ENCODE measurements at regions not wholly inside any gene's neighbourhood (a gene's known extent, or its start where the extent isn't known, plus 50 kb on each side); places are given as distances from the start of the nearest gene placed in this dataset.

DNA sequence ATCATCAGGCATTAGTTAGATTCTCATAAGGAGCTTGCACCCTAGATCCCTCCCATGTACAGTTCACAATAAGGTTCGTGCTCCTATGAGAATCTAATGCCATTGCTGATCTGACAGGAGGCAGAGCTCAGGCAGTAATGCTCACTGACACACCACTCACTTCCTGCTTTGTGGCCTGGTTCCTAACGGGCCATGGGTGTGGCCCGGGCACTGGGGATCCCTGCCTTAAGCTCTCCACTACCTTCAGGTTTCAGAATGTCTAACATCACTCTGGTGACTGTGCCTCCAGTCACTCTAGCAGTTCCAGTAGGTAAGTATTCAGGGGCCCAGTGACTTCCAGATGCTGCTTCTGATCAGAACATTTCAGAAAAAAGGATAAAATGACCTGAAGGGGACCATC lies 152.4 kb downstream of the LRRC70 start:
- no peaks in the 10 kb centered on the region for H3K9me3 ChIP-seq (replicated peaks in 1 of 3)
- H3K4me1 ChIP-seq (replicated peaks in 1 of 2) = no peaks in the 10 kb centered on the region
- H3K4me3 ChIP-seq = no peak overlapping the region
- TF ChIP-seq, protein P1, sequence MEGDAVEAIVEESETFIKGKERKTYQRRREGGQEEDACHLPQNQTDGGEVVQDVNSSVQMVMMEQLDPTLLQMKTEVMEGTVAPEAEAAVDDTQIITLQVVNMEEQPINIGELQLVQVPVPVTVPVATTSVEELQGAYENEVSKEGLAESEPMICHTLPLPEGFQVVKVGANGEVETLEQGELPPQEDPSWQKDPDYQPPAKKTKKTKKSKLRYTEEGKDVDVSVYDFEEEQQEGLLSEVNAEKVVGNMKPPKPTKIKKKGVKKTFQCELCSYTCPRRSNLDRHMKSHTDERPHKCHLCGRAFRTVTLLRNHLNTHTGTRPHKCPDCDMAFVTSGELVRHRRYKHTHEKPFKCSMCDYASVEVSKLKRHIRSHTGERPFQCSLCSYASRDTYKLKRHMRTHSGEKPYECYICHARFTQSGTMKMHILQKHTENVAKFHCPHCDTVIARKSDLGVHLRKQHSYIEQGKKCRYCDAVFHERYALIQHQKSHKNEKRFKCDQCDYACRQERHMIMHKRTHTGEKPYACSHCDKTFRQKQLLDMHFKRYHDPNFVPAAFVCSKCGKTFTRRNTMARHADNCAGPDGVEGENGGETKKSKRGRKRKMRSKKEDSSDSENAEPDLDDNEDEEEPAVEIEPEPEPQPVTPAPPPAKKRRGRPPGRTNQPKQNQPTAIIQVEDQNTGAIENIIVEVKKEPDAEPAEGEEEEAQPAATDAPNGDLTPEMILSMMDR (IDR thresholded peaks at IDR 0.05) = no peak
- no peak for TF ChIP-seq POLR2A (IDR thresholded peaks at IDR 0.05)
- DNase-seq = no peak
- H3K36me3 ChIP-seq (replicated peaks in 1 of 2) = no peaks in the 10 kb centered on the region
- no peak overlapping the region for H3K27ac ChIP-seq
- intact Hi-C loops (cut with DNase I) = no loop called here
- WGBS, 4 donors = 60 to 78% (median 67%) methylated on average over 1 to 3 of the region's 3 CpGs
- H3K27me3 ChIP-seq = no peaks in the 10 kb centered on the region

GRCh38 chr5:62729675-62730074 lies 151.1 kb downstream of the LRRC70 start:
- no peaks in the 10 kb centered on the region for H3K4me1 ChIP-seq (replicated peaks in 1 of 2)
- DNase-seq = no peak
- H3K27me3 ChIP-seq = no peaks in the 10 kb centered on the region
- no peak overlapping the region for H3K4me3 ChIP-seq
- H3K9me3 ChIP-seq (replicated peaks in 1 of 3) = no peaks in the 10 kb centered on the region
- WGBS, 4 donors = 47 to 69% (median 64%) methylated on average over 2 of the region's 2 CpGs
- no peaks in the 10 kb centered on the region for H3K36me3 ChIP-seq (replicated peaks in 1 of 2)
- no peak overlapping the region for H3K27ac ChIP-seq
- intact Hi-C loops (cut with DNase I) = no loop called here
- TF ChIP-seq POLR2A (IDR thresholded peaks at IDR 0.05) = no peak
- TF ChIP-seq, protein P1 (IDR thresholded peaks at IDR 0.05) = no peak

- 71 to 89% (median 81%) methylated on average over 2 of the region's 2 CpGs for WGBS, 4 donors
- TF ChIP-seq POLR2A (IDR thresholded peaks at IDR 0.05) = no peak
- TF ChIP-seq, protein P1 (IDR thresholded peaks at IDR 0.05) = no peak
- no peaks in the 10 kb centered on the region for H3K4me1 ChIP-seq (replicated peaks in 1 of 2)
- H3K27ac ChIP-seq = no peak overlapping the region
- intact Hi-C loops (cut with DNase I) = no loop called here
- no peaks in the 10 kb centered on the region for H3K9me3 ChIP-seq (replicated peaks in 1 of 3)
- H3K27me3 ChIP-seq = no peaks in the 10 kb centered on the region
- H3K36me3 ChIP-seq (replicated peaks in 1 of 2) = no peaks in the 10 kb centered on the region
- DNase-seq = no peak
- no peak overlapping the region for H3K4me3 ChIP-seq
Observed at GRCh38 chr5:62727861-62728260, 149.2 kb downstream of the LRRC70 start.

GRCh38 chr5:62727184-62727583 lies 148.6 kb downstream of the LRRC70 start:
- no peaks in the 10 kb centered on the region for H3K9me3 ChIP-seq (replicated peaks in 1 of 3)
- no peaks in the 10 kb centered on the region for H3K4me1 ChIP-seq (replicated peaks in 1 of 2)
- intact Hi-C loops (cut with DNase I) = no loop called here
- H3K27ac ChIP-seq = no peak overlapping the region
- TF ChIP-seq, protein P1 (IDR thresholded peaks at IDR 0.05) = no peak
- 89 to 99% (median 94%) methylated on average over 3 of the region's 3 CpGs for WGBS, 4 donors
- H3K27me3 ChIP-seq = no peaks in the 10 kb centered on the region
- H3K4me3 ChIP-seq = no peak overlapping the region
- H3K36me3 ChIP-seq (replicated peaks in 1 of 2) = no peaks in the 10 kb centered on the region
- DNase-seq = no peak
